ENCODE measurements at regions not wholly inside any gene's neighbourhood (a gene's known extent, or its start where the extent isn't known, plus 50 kb on each side); places are given as distances from the start of the nearest gene placed in this dataset.

DNA sequence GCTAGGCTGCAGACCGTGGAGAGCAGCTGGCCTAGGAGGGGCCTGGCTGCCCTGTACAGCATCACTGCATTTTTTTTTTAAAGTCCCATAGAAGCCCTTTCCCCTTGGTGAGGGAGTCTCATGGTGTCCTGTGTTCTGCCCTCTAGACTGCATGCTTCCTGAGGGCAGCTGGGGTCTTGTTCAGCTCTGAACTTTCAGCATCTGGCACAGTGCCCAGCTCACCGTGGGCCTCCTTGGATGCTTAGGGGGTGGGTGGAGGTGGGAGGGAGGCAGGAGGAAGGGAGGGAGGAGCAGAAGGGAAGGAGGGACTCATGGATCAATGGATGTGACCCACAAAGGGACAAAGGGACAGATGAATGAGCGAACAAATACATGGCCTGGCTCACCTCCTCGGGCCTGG, 63.4 kb upstream of the TMEM97 start:
- intact Hi-C loops (cut with DNase I; ENCODE audit: low total_unique reads) = loop anchor here (10.0 kb wide), 2 partner anchors 361 to 451 kb away; partner anchors contain the start of genes LYRM9 and NOS2

DNA sequence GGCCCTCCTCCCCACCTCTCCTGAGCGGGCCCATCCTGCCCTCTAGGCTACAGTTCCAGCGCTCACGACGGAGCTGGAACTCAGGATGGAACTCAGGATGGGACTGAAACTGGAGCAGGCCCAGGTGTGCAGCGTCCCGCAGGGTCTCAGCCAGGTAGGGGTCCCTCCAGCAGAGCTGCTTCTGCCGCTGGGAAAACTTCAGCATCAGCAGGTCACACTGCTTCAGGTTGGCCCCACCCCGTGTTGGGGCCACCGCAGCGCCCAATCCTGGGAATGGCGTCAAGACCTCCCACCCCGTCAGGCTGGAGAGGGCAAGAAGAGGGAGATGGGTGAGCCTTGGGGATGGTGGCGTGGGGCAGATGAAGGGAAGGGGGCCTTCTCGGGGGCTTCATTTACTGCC, 62.6 kb upstream of the TMEM97 start:
- H3K4me1 ChIP-seq = peaks cover 7 to 18% (median 11%) of the 10 kb centered on the region in 6 donors
- intact Hi-C loops (cut with DNase I; ENCODE audit: low total_unique reads) = loop anchor here (10.0 kb wide), 2 partner anchors 362 to 452 kb away; partner anchors contain the start of genes LYRM9 and NOS2
- TF ChIP-seq, protein P1, sequence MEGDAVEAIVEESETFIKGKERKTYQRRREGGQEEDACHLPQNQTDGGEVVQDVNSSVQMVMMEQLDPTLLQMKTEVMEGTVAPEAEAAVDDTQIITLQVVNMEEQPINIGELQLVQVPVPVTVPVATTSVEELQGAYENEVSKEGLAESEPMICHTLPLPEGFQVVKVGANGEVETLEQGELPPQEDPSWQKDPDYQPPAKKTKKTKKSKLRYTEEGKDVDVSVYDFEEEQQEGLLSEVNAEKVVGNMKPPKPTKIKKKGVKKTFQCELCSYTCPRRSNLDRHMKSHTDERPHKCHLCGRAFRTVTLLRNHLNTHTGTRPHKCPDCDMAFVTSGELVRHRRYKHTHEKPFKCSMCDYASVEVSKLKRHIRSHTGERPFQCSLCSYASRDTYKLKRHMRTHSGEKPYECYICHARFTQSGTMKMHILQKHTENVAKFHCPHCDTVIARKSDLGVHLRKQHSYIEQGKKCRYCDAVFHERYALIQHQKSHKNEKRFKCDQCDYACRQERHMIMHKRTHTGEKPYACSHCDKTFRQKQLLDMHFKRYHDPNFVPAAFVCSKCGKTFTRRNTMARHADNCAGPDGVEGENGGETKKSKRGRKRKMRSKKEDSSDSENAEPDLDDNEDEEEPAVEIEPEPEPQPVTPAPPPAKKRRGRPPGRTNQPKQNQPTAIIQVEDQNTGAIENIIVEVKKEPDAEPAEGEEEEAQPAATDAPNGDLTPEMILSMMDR (IDR thresholded peaks at IDR 0.05 in 8 of 11, conservative IDR thresholded peaks at IDR 0.05 in 3 of 11) = no peak
- TF ChIP-seq POLR2AphosphoS5 (IDR thresholded peaks at IDR 0.05) (no peak), POLR2A (IDR thresholded peaks at IDR 0.05) (no peak)
- no peaks in the 10 kb centered on the region for H3K36me3 ChIP-seq
- no peak overlapping the region for H3K27ac ChIP-seq
- no peak for DNase-seq
- WGBS, 5 donors = 74 to 89% (median 85%) methylated on average over 8 to 14 of the region's 14 CpGs
- H3K9me3 ChIP-seq = peaks cover 0 to 8% (median 7%) of the 10 kb centered on the region in 8 donors
- peaks cover 0 to 64% (median 18%) of the 10 kb centered on the region in 7 donors for H3K27me3 ChIP-seq (replicated peaks in 1 of 7)
- no peak overlapping the region for H3K4me3 ChIP-seq

More for the DNA sequence above, 63.4 kb upstream of the TMEM97 start:
- Histone ChIP-seq H3K9me3 (peaks cover 0 to under 1% (median 0%) of the 10 kb centered on the region in 8 donors), H3K27me3 (replicated peaks in 1 of 7) (peaks cover 0 to 71% (median 22%) of the 10 kb centered on the region in 7 donors), H3K4me1 (peaks cover 10 to 22% (median 15%) of the 10 kb centered on the region in 6 donors), H3K4me3 (no peak overlapping the region), H3K27ac (no peak overlapping the region), H3K36me3 (no peaks in the 10 kb centered on the region)
- WGBS, 5 donors = 56 to 71% (median 64%) methylated on average over 4 of the region's 4 CpGs
- no peak for DNase-seq
- no peak for TF ChIP-seq POLR2AphosphoS5 (IDR thresholded peaks at IDR 0.05)
- TF ChIP-seq, protein P1 (IDR thresholded peaks at IDR 0.05 in 8 of 11, conservative IDR thresholded peaks at IDR 0.05 in 3 of 11) = no peak
- no peak for TF ChIP-seq POLR2A (IDR thresholded peaks at IDR 0.05)

DNA sequence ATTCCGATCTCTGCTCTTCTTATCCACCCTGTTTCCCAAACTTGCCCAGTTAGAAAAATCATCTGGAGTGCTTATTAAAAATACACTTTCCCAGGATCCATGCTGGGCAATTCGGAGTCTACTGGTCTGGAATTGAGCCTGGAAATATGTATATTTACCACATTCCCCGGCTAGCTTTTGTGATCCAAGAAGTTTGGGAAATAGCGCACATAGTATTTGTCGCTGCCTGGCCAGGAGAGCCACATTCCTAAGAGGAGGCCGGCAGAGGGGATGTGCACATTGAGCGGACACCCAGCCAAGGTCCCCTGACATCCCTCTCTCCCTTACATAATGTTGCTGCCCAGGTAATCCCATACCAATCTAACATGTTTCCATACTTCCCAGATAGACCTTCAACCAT, 62.1 kb upstream of the TMEM97 start:
- WGBS, 5 donors = 86 to 96% (median 94%) methylated on average over 7 of the region's 7 CpGs
- intact Hi-C loops (cut with DNase I; ENCODE audit: low total_unique reads) = loop anchor here (10.0 kb wide), 2 partner anchors 362 to 452 kb away; partner anchors contain the start of genes LYRM9 and NOS2

DNA sequence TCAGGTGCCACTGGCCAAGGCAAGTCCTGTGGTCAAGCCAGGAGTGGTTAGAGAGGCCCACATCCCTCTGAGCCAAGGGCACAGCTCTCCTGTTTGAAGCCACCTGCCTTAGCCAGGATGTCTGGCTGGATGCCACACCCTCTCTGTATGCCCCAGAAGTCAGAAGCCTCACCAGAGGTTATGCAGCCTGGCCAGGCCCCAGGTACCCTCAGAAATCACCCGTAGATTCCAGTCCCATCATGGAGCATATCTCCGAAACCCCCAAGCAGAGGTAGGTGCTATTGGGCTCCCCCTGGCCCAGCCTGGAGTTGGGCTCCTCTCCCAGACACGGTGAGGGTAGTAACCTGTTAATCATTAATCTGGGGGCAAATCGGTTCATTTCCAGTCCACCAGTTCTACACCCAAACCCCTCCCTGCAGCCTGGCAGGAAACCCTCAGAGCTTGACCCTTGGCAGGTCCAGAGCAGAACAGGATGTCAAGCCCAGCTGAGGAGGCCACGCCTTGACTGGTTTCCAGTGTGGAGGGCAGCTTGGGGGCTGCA, 60.6 kb upstream of the TMEM97 start:
- H3K4me1 ChIP-seq = peaks cover 0 to 11% (median 3%) of the 10 kb centered on the region in 6 donors
- DNase-seq = no peak
- H3K9me3 ChIP-seq = peaks cover 6 to 29% (median 27%) of the 10 kb centered on the region in 8 donors
- H3K27ac ChIP-seq = no peak overlapping the region
- no peak overlapping the region for H3K4me3 ChIP-seq
- peak in 1 of 3 donors; percentile 45 for TF ChIP-seq POLR2AphosphoS5 (IDR thresholded peaks at IDR 0.05)
- TF ChIP-seq, protein P1 (IDR thresholded peaks at IDR 0.05 in 8 of 11, conservative IDR thresholded peaks at IDR 0.05 in 3 of 11) = no peak
- H3K36me3 ChIP-seq = no peaks in the 10 kb centered on the region
- intact Hi-C loops (cut with DNase I; ENCODE audit: low total_unique reads) = loop anchor here (10.0 kb wide), 2 partner anchors 364 to 454 kb away; partner anchors contain the start of genes LYRM9 and NOS2
- WGBS, 5 donors = 50 to 69% (median 63%) methylated on average over 4 to 5 of the region's 5 CpGs
- H3K27me3 ChIP-seq (replicated peaks in 1 of 7) = peaks cover 0 to 43% (median 7%) of the 10 kb centered on the region in 7 donors

More for the DNA sequence above, 62.1 kb upstream of the TMEM97 start:
- no peak for TF ChIP-seq POLR2AphosphoS5 (IDR thresholded peaks at IDR 0.05)
- TF ChIP-seq, protein P1 (IDR thresholded peaks at IDR 0.05 in 8 of 11, conservative IDR thresholded peaks at IDR 0.05 in 3 of 11) = no peak
- TF ChIP-seq POLR2A (IDR thresholded peaks at IDR 0.05) = no peak
- Histone ChIP-seq H3K9me3 (peaks cover 4 to 13% (median 12%) of the 10 kb centered on the region in 8 donors), H3K27me3 (replicated peaks in 1 of 7) (peaks cover 0 to 59% (median 17%) of the 10 kb centered on the region in 7 donors), H3K4me3 (no peak overlapping the region), H3K27ac (no peak overlapping the region), H3K36me3 (no peaks in the 10 kb centered on the region), H3K4me1 (peaks cover 2 to 13% (median 6%) of the 10 kb centered on the region in 6 donors)
- no peak for DNase-seq
